Activated CD4-positive, alpha-beta T cell treated with anti-CD3 and anti-CD28 coated beads for 48 hours (primary cell): ENCODE measurements at regions not wholly inside any gene's neighbourhood (a gene's known extent, or its start where the extent isn't known, plus 50 kb on each side); places are given as distances from the start of the nearest gene placed in this dataset.

Experiments
- DNase-seq: peaks from one replicate; pipeline ENCODE4 v3.0.0-alpha.2; 2020

GRCh38 chr5:18829539-18829938 lies 1158.5 kb downstream of the CDH18 start:
- DNase-seq: no peak

- no peak for DNase-seq
These were observed 1137.8 kb downstream of the CDH18 start for GRCh38 chr5:18850216-18850615.

GRCh38 chr5:18872978-18873377 lies 1115.0 kb downstream of the CDH18 start:
- no peak for DNase-seq

GRCh38 chr5:18876565-18876964 lies 1111.4 kb downstream of the CDH18 start:
- DNase-seq: no peak

- DNase-seq: no peak
These were observed 1106.4 kb downstream of the CDH18 start for GRCh38 chr5:18881615-18882014.

- DNase-seq: no peak
These were observed 1105.8 kb downstream of the CDH18 start for GRCh38 chr5:18882154-18882553.

GRCh38 chr5:18888821-18889220 lies 1099.2 kb downstream of the CDH18 start:
- DNase-seq: no peak

- no peak for DNase-seq
These were observed 1087.4 kb downstream of the CDH18 start for GRCh38 chr5:18900644-18901043.

- no peak for DNase-seq
These were observed 1067.0 kb downstream of the CDH18 start for GRCh38 chr5:18920966-18921365.

- no peak for DNase-seq
These were observed 1055.9 kb downstream of the CDH18 start for GRCh38 chr5:18932081-18932480.

- no peak for DNase-seq
These were observed 1043.2 kb downstream of the CDH18 start for GRCh38 chr5:18944771-18945170.

GRCh38 chr5:18954239-18954638 lies 1033.8 kb downstream of the CDH18 start:
- DNase-seq: no peak

- DNase-seq: no peak
These were observed 1028.5 kb downstream of the CDH18 start for GRCh38 chr5:18959535-18959934.

GRCh38 chr5:18961234-18961633 lies 1026.8 kb downstream of the CDH18 start:
- DNase-seq: no peak

- DNase-seq: no peak
These were observed 1022.1 kb downstream of the CDH18 start for GRCh38 chr5:18965893-18966292.

GRCh38 chr5:18967637-18968036 lies 1020.4 kb downstream of the CDH18 start:
- no peak for DNase-seq

- no peak for DNase-seq
These were observed 1019.0 kb downstream of the CDH18 start for GRCh38 chr5:18968966-18969365.

- no peak for DNase-seq
These were observed 1018.0 kb downstream of the CDH18 start for GRCh38 chr5:18970000-18970399.

- DNase-seq: no peak
These were observed 1015.8 kb downstream of the CDH18 start for GRCh38 chr5:18972177-18972576.

- DNase-seq: no peak
These were observed 1012.4 kb downstream of the CDH18 start for GRCh38 chr5:18975624-18976023.

- no peak for DNase-seq
These were observed 1010.1 kb downstream of the CDH18 start for GRCh38 chr5:18977880-18978279.

GRCh38 chr5:18984559-18985080 lies 1003.4 kb downstream of the CDH18 start:
- DNase-seq: no peak

GRCh38 chr5:18985171-18985758 lies 1002.7 kb downstream of the CDH18 start:
- DNase-seq: no peak

GRCh38 chr5:18987101-18987500 lies 1000.9 kb downstream of the CDH18 start:
- DNase-seq: no peak

GRCh38 chr5:18990852-18991251 lies 997.1 kb downstream of the CDH18 start:
- no peak for DNase-seq
